H9 (cell line): ENCODE measurements at regions not wholly inside any gene's neighbourhood (a gene's known extent, or its start where the extent isn't known, plus 50 kb on each side); places are given as distances from the start of the nearest gene placed in this dataset.

Experiments used
- DNase-seq: peaks from one replicate; pipeline ENCODE4 v3.0.0-alpha.2; 2017
- H2AFZ ChIP-seq: one replicate; pipeline ENCODE4 v1.6.1; 2013; ENCODE audit warnings: mild to moderate bottlenecking, low read length, control low read depth, moderate library complexity
- H2AK5ac ChIP-seq: 2 replicates; pipeline ENCODE4 v1.6.1; 2013; ENCODE audit warnings: low read length, control low read depth, mixed read lengths; ENCODE audit not compliant: insufficient read length
- H2BK120ac ChIP-seq: one replicate; pipeline ENCODE4 v1.6.1; 2013; ENCODE audit warnings: low read depth, mild to moderate bottlenecking, low read length, control low read depth, inconsistent platforms; ENCODE audit not compliant: poor library complexity, severe bottlenecking
- H2BK12ac ChIP-seq: 2 replicates; pipeline ENCODE4 v1.6.1; 2013; ENCODE audit warnings: low read length, control low read depth, mixed read lengths, low read depth; ENCODE audit not compliant: insufficient read length
- H2BK15ac ChIP-seq: 2 replicates; pipeline ENCODE4 v1.6.1; 2013; ENCODE audit warnings: low read depth, low read length, control low read depth
- H2BK20ac ChIP-seq: one replicate; pipeline ENCODE4 v1.6.1; 2013; ENCODE audit warnings: low read depth, mild to moderate bottlenecking, low read length, control low read depth, inconsistent platforms; ENCODE audit not compliant: poor library complexity, severe bottlenecking
- H2BK5ac ChIP-seq: 2 replicates; pipeline ENCODE4 v1.6.1; 2013; ENCODE audit warnings: low read length, control low read depth, mixed read lengths; ENCODE audit not compliant: insufficient read length
- H3K14ac ChIP-seq: 2 replicates; pipeline ENCODE4 v1.6.1; 2013; ENCODE audit warnings: low read length, control low read depth; ENCODE audit not compliant: insufficient read depth
- H3K18ac ChIP-seq: 2 replicates; pipeline ENCODE4 v1.6.1; 2013; ENCODE audit warnings: low read depth, mild to moderate bottlenecking, mixed read lengths, low read length, control low read depth; ENCODE audit not compliant: insufficient read length
- H3K23ac ChIP-seq: 2 replicates; pipeline ENCODE4 v1.6.1; 2013; ENCODE audit warnings: low read length, control low read depth, mixed read lengths, low read depth; ENCODE audit not compliant: insufficient read length
- H3K23me2 ChIP-seq: 2 replicates; pipeline ENCODE4 v1.6.1; 2013; ENCODE audit warnings: low read depth, mild to moderate bottlenecking, mixed read lengths, low read length, control low read depth; ENCODE audit not compliant: insufficient read length, poor library complexity, severe bottlenecking
- H3K27ac ChIP-seq: 2 replicates; pipeline ENCODE4 v1.5.1; 2013; ENCODE audit warnings: low read length, control low read depth, mixed read lengths, low read depth; ENCODE audit not compliant: insufficient read length
- H3K27me3 ChIP-seq: 2 replicates; pipeline ENCODE4 v1.6.1; 2013; ENCODE audit warnings: low read length, control low read depth, inconsistent platforms; ENCODE audit not compliant: insufficient read depth
- H3K4ac ChIP-seq: 2 replicates; pipeline ENCODE4 v1.6.1; 2013; ENCODE audit warnings: low read depth, mild to moderate bottlenecking, control low read depth, inconsistent platforms, low read length, moderate library complexity
- H3K4me1 ChIP-seq: 2 replicates; pipeline ENCODE4 v1.6.1; 2013; ENCODE audit warnings: low read length, control low read depth, inconsistent platforms; ENCODE audit not compliant: insufficient read depth
- H3K4me2 ChIP-seq: 2 replicates; pipeline ENCODE4 v1.6.1; 2013; ENCODE audit warnings: low read length, control low read depth, mixed read lengths; ENCODE audit not compliant: insufficient read length, insufficient read depth
- H3K56ac ChIP-seq: 2 replicates; pipeline ENCODE4 v1.6.1; 2013; ENCODE audit warnings: low read depth, mild to moderate bottlenecking, mixed read lengths, low read length, control low read depth; ENCODE audit not compliant: insufficient read length
- H3K79me1 ChIP-seq: 2 replicates; pipeline ENCODE4 v1.6.1; 2013; ENCODE audit warnings: low read depth, mild to moderate bottlenecking, moderate library complexity, low read length, control low read depth, inconsistent platforms; ENCODE audit not compliant: insufficient read depth, poor library complexity, severe bottlenecking
- H3K79me2 ChIP-seq: 2 replicates; pipeline ENCODE4 v1.6.1; 2013; ENCODE audit warnings: low read length, control low read depth, inconsistent platforms; ENCODE audit not compliant: insufficient read depth
- H3K9ac ChIP-seq: 2 replicates; pipeline ENCODE4 v1.6.1; 2013; ENCODE audit warnings: low read length, control low read depth, mixed read lengths; ENCODE audit not compliant: insufficient read length; ENCODE audit errors: extremely low read depth
- H3K9me3 ChIP-seq: one replicate; pipeline ENCODE4 v1.6.1; 2013; ENCODE audit warnings: low read depth, low read length, inconsistent platforms; ENCODE audit not compliant: control insufficient read depth
- H3T11ph ChIP-seq: one replicate; pipeline ENCODE4 v1.6.1; 2013; ENCODE audit warnings: mild to moderate bottlenecking, low read length, control low read depth, inconsistent platforms
- H4K20me1 ChIP-seq: one replicate; pipeline ENCODE4 v1.6.1; 2013; ENCODE audit not compliant: control insufficient read depth, insufficient read length, insufficient read depth
- H4K5ac ChIP-seq: 2 replicates; pipeline ENCODE4 v1.6.1; 2013; ENCODE audit warnings: low read depth, mild to moderate bottlenecking, mixed read lengths, low read length, control low read depth; ENCODE audit not compliant: insufficient read length
- H4K8ac ChIP-seq: replicated peaks from 2 replicates; pipeline ENCODE4 v1.6.1; 2013; ENCODE audit warnings: low read length, control low read depth, mixed read lengths, low read depth; ENCODE audit not compliant: insufficient read length
- H4K91ac ChIP-seq: 2 replicates; pipeline ENCODE4 v1.6.1; 2013; ENCODE audit warnings: low read depth, mild to moderate bottlenecking, moderate library complexity, mixed read lengths, low read length, control low read depth; ENCODE audit not compliant: insufficient read length
- H3K27ac Mint-ChIP-seq, 3 experiments: 2 replicates in 2 of 3; 3 replicates in 1 of 3; pipeline ENCODE4 v1.8.0; 2020 to 2021; ENCODE audit warnings: mixed read lengths in 3 of 3, mild to moderate bottlenecking in 1 of 3, moderate library complexity in 1 of 3
- H3K27me3 Mint-ChIP-seq: 2 replicates; pipeline ENCODE4 v1.8.0; 2021; ENCODE audit warnings: low read depth, mild to moderate bottlenecking, moderate library complexity, mixed read lengths
- H3K36me3 Mint-ChIP-seq, 3 experiments: 2 replicates in 2 of 3; 3 replicates in 1 of 3; pipeline ENCODE4 v1.8.0; 2020 to 2021; ENCODE audit warnings: low read depth in 3 of 3, mixed read lengths in 3 of 3; ENCODE audit not compliant: insufficient read depth in 1 of 3
- H3K4me1 Mint-ChIP-seq, 2 experiments: 2 replicates each; pipeline ENCODE4 v1.8.0; 2020; ENCODE audit warnings: mixed read lengths in 2 of 2
- H3K4me3 Mint-ChIP-seq, 2 experiments: 2 replicates in 1 of 2; 3 replicates in 1 of 2; pipeline ENCODE4 v1.8.0; 2020 to 2021; ENCODE audit warnings: mild to moderate bottlenecking in 2 of 2, mixed read lengths in 2 of 2, moderate library complexity in 1 of 2
- H3K9me3 Mint-ChIP-seq, 2 experiments: 2 replicates in 1 of 2; 3 replicates in 1 of 2; pipeline ENCODE4 v1.8.0; 2020; ENCODE audit warnings: mild to moderate bottlenecking in 2 of 2, mixed read lengths in 2 of 2, moderate library complexity in 1 of 2
- CTCF ChIP-seq: fragments of 200-600 bp; sonication (generic); conservative IDR thresholded peaks from 3 replicates; pipeline ENCODE4 v1.8.0; 2021; ENCODE audit warnings: antibody characterized with exemption, mild to moderate bottlenecking
- WGBS: extraction: QIAGEN DNeasy Blood & Tissue Kit; methylation state at CpG from one replicate; pipeline ENCODE4 v1.1.7; 2013; ENCODE audit warnings: missing lambda C conversion rate, low lambda C conversion rate, mixed read lengths; ENCODE audit not compliant: insufficient read length; ENCODE audit errors: extremely low coverage; 5-methylcytosine and 5-hydroxymethylcytosine counted together

DNA sequence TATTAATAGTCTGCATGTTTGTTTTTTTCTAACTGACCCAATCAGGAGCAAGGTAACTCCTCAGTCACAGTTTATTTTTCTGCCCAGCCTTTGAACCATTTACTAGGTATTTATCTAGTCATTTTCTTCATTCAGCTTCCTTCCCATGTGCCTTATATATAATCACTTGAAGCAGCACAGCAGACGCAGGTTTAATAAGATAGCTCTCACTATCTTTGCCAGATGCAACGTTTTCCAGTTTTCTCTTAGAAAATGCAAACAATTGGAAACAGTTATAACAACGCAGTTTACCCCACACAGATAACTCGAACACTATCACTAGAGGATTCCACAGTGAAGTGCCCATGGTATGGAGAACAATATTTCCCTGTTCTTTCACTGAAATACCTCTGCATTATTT, 56.4 kb upstream of the NFKB1 start:
- no CpG with 5 or more reads among the region's 4 CpGs for WGBS
- H2BK5ac ChIP-seq: no peak overlapping the region
- TF ChIP-seq CTCF: no peak

More for the DNA sequence above, 56.4 kb upstream of the NFKB1 start:
- H3K9ac ChIP-seq: no peak overlapping the region
- Mint-ChIP-seq H3K27ac (no peak overlapping the region), H3K27me3 (no peaks in the 10 kb centered on the region), H3K4me1 (peaks cover 12 to 13% of the 10 kb centered on the region in 2 experiments), H3K9me3 (no peaks in the 10 kb centered on the region; a peak in 1 of 5 replicates), H3K36me3 (no peaks in the 10 kb centered on the region), H3K4me3 (no peak overlapping the region)
- no peak overlapping the region for H3K4ac ChIP-seq
- no peak overlapping the region for H4K5ac ChIP-seq
- no peaks in the 10 kb centered on the region for H3K9me3 ChIP-seq
- no peak overlapping the region for H3T11ph ChIP-seq
- H3K18ac ChIP-seq: no peak overlapping the region
- H3K56ac ChIP-seq: no peak overlapping the region
- no peaks in the 10 kb centered on the region for H3K23me2 ChIP-seq
- H3K27me3 ChIP-seq: no peaks in the 10 kb centered on the region
- no peak overlapping the region for H2AFZ ChIP-seq
- H3K14ac ChIP-seq: no peak overlapping the region
- H2BK12ac ChIP-seq: no peak overlapping the region
- H2BK120ac ChIP-seq: no peak overlapping the region
- no peak for DNase-seq
- no peaks in the 10 kb centered on the region for H3K79me1 ChIP-seq
- H4K20me1 ChIP-seq: no peaks in the 10 kb centered on the region
- H2BK15ac ChIP-seq: no peak overlapping the region
- no peak overlapping the region for H2AK5ac ChIP-seq
- H3K79me2 ChIP-seq: no peaks in the 10 kb centered on the region
- no peak overlapping the region for H3K4me2 ChIP-seq
- no peak overlapping the region for H3K27ac ChIP-seq
- no peak overlapping the region for H4K91ac ChIP-seq
- no peak overlapping the region for H4K8ac ChIP-seq
- H2BK20ac ChIP-seq: no peak overlapping the region
- H3K23ac ChIP-seq: no peak overlapping the region
- peaks cover 2% of the 10 kb centered on the region for H3K4me1 ChIP-seq
